ENCODE measurements at regions not wholly inside any gene's neighbourhood (a gene's known extent, or its start where the extent isn't known, plus 50 kb on each side); places are given as distances from the start of the nearest gene placed in this dataset.
A peak's percentile ranks its signal among the peaks of the same experiment; 100 is the strongest.

DNA sequence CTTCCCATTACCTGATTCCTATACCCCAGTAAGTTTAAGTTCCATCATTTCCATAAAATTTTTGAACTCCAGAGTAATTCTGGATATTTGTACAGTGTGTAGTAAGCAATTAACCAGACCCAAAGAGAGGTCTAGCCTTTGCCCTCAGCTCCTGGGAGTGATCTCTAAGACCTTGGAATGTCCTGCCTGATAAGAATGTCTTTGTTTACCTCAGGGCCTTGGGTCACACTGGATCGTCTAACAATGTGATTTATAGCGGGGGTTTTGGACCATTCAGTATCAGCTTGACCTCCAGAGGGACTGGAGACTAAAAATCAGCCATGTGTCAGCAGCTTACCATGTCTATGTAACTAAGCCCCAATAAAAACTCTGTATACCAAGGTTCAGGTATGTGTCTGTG is 330.9 kb upstream of the PPP1R2C start:
- Histone ChIP-seq H3K9ac (ENCODE audit: low read depth, low read length, poor library complexity, severe bottlenecking) (no peak overlapping the region), H3K36me3 (ENCODE audit: insufficient read depth, low read length) (no peaks in the 10 kb centered on the region)
- no peak for TF ChIP-seq EZH2phosphoT487 (IDR thresholded peaks at IDR 0.05; ENCODE audit: borderline replicate concordance)
- TF ChIP-seq, protein P1, sequence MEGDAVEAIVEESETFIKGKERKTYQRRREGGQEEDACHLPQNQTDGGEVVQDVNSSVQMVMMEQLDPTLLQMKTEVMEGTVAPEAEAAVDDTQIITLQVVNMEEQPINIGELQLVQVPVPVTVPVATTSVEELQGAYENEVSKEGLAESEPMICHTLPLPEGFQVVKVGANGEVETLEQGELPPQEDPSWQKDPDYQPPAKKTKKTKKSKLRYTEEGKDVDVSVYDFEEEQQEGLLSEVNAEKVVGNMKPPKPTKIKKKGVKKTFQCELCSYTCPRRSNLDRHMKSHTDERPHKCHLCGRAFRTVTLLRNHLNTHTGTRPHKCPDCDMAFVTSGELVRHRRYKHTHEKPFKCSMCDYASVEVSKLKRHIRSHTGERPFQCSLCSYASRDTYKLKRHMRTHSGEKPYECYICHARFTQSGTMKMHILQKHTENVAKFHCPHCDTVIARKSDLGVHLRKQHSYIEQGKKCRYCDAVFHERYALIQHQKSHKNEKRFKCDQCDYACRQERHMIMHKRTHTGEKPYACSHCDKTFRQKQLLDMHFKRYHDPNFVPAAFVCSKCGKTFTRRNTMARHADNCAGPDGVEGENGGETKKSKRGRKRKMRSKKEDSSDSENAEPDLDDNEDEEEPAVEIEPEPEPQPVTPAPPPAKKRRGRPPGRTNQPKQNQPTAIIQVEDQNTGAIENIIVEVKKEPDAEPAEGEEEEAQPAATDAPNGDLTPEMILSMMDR (conservative IDR thresholded peaks at IDR 0.05; ENCODE audit: low read length) = no peak

GRCh38 chrX:43121637-43122036 is 343.7 kb upstream of the PPP1R2C start:
- Histone ChIP-seq H3K9me3 (ENCODE audit: insufficient read depth, low read depth, low read length) (no peaks in the 10 kb centered on the region), H3K9me2 (replicated peaks; ENCODE audit: low read depth, low read length) (no peaks in the 10 kb centered on the region), H4K20me1 (ENCODE audit: insufficient read depth, low read length, poor library complexity, severe bottlenecking) (no peaks in the 10 kb centered on the region), H3K79me2 (ENCODE audit: insufficient read depth, low read length) (no peaks in the 10 kb centered on the region), H2AFZ (ENCODE audit: low read length) (no peak overlapping the region), H3K27me3 (ENCODE audit: insufficient read depth, low read length, poor library complexity, severe bottlenecking) (no peaks in the 10 kb centered on the region), H3K36me3 (ENCODE audit: insufficient read depth, low read length) (no peaks in the 10 kb centered on the region), H3K9ac (ENCODE audit: low read depth, low read length, poor library complexity, severe bottlenecking) (no peak overlapping the region), H3K4me2 (ENCODE audit: low read depth, low read length, poor library complexity, severe bottlenecking) (no peak overlapping the region), H3F3A (ENCODE audit: low read depth) (no peaks in the 10 kb centered on the region), H3K4me3 (ENCODE audit: low read length, poor library complexity, severe bottlenecking) (no peak overlapping the region), H3K4me1 (ENCODE audit: insufficient read depth, low read length, poor library complexity, severe bottlenecking) (no peaks in the 10 kb centered on the region)
- TF ChIP-seq, protein P1 (conservative IDR thresholded peaks at IDR 0.05; ENCODE audit: low read length) = peak; percentile 46
- no peak for TF ChIP-seq EZH2phosphoT487 (IDR thresholded peaks at IDR 0.05; ENCODE audit: borderline replicate concordance)

More for the DNA sequence above, 330.9 kb upstream of the PPP1R2C start:
- Histone ChIP-seq H3K9me3 (ENCODE audit: insufficient read depth, low read depth, low read length) (no peaks in the 10 kb centered on the region), H3K27me3 (ENCODE audit: insufficient read depth, low read length, poor library complexity, severe bottlenecking) (no peaks in the 10 kb centered on the region), H2AFZ (ENCODE audit: low read length) (no peak overlapping the region), H3K4me1 (ENCODE audit: insufficient read depth, low read length, poor library complexity, severe bottlenecking) (no peaks in the 10 kb centered on the region), H3F3A (ENCODE audit: low read depth) (no peaks in the 10 kb centered on the region), H4K20me1 (ENCODE audit: insufficient read depth, low read length, poor library complexity, severe bottlenecking) (no peaks in the 10 kb centered on the region), H3K4me3 (ENCODE audit: low read length, poor library complexity, severe bottlenecking) (no peak overlapping the region), H3K79me2 (ENCODE audit: insufficient read depth, low read length) (no peaks in the 10 kb centered on the region), H3K4me2 (ENCODE audit: low read depth, low read length, poor library complexity, severe bottlenecking) (no peak overlapping the region), H3K9me2 (replicated peaks; ENCODE audit: low read depth, low read length) (no peaks in the 10 kb centered on the region)

GRCh38 chrX:43139645-43140044 is 361.7 kb upstream of the PPP1R2C start:
- H3K27me3 ChIP-seq (ENCODE audit: insufficient read depth, low read length, poor library complexity, severe bottlenecking) = no peaks in the 10 kb centered on the region

More at GRCh38 chrX:43139645-43140044, 361.7 kb upstream of the PPP1R2C start:
- no peaks in the 10 kb centered on the region for H3K36me3 ChIP-seq (ENCODE audit: insufficient read depth, low read length)
- TF ChIP-seq, protein P1 (conservative IDR thresholded peaks at IDR 0.05; ENCODE audit: low read length) = no peak
- no peak for TF ChIP-seq EZH2phosphoT487 (IDR thresholded peaks at IDR 0.05; ENCODE audit: borderline replicate concordance)
- H3K79me2 ChIP-seq (ENCODE audit: insufficient read depth, low read length) = no peaks in the 10 kb centered on the region
- H3K4me2 ChIP-seq (ENCODE audit: low read depth, low read length, poor library complexity, severe bottlenecking) = no peak overlapping the region
- no peaks in the 10 kb centered on the region for H3K4me1 ChIP-seq (ENCODE audit: insufficient read depth, low read length, poor library complexity, severe bottlenecking)
- H3F3A ChIP-seq (ENCODE audit: low read depth) = no peaks in the 10 kb centered on the region
- H2AFZ ChIP-seq (ENCODE audit: low read length) = no peak overlapping the region
- H3K9ac ChIP-seq (ENCODE audit: low read depth, low read length, poor library complexity, severe bottlenecking) = no peak overlapping the region
- no peaks in the 10 kb centered on the region for H3K9me2 ChIP-seq (replicated peaks; ENCODE audit: low read depth, low read length)
- no peaks in the 10 kb centered on the region for H4K20me1 ChIP-seq (ENCODE audit: insufficient read depth, low read length, poor library complexity, severe bottlenecking)
- no peak overlapping the region for H3K4me3 ChIP-seq (ENCODE audit: low read length, poor library complexity, severe bottlenecking)
- no peaks in the 10 kb centered on the region for H3K9me3 ChIP-seq (ENCODE audit: insufficient read depth, low read depth, low read length)
